Stimulated activated naive CD8-positive, alpha-beta T cell treated with anti-CD3 and anti-CD28 coated beads, Interleukin-15, Interleukin-2, amounts not matched to agents 100 ng/mL and 50 ng/mL, for 24 hours (primary cell): ENCODE measurements at regions not wholly inside any gene's neighbourhood (a gene's known extent, or its start where the extent isn't known, plus 50 kb on each side); places are given as distances from the start of the nearest gene placed in this dataset.

ENCODE experiments used
- H3K27ac Mint-ChIP-seq: one replicate; pipeline ENCODE4 v1.8.0; 2021; ENCODE audit warnings: mild to moderate bottlenecking, mixed read lengths
- H3K27me3 Mint-ChIP-seq: one replicate; pipeline ENCODE4 v1.8.0; 2021; ENCODE audit warnings: mixed read lengths
- H3K36me3 Mint-ChIP-seq: one replicate; pipeline ENCODE4 v1.8.0; 2021; ENCODE audit warnings: low read depth, mixed read lengths
- H3K4me1 Mint-ChIP-seq: one replicate; pipeline ENCODE4 v1.8.0; 2021; ENCODE audit warnings: low read depth, mixed read lengths
- H3K4me3 Mint-ChIP-seq: one replicate; pipeline ENCODE4 v1.8.0; 2021; ENCODE audit warnings: mild to moderate bottlenecking, mixed read lengths
- H3K9me3 Mint-ChIP-seq: one replicate; pipeline ENCODE4 v1.8.0; 2021; ENCODE audit warnings: mixed read lengths

GRCh38 chr10:93193906-93194305 is 120.2 kb downstream of the CYP26A1 start:
- H3K36me3 Mint-ChIP-seq = no peaks in the 10 kb centered on the region
- H3K27ac Mint-ChIP-seq = no peak overlapping the region
- peaks cover 32% of the 10 kb centered on the region for H3K27me3 Mint-ChIP-seq
- no peak overlapping the region for H3K4me3 Mint-ChIP-seq
- H3K9me3 Mint-ChIP-seq = no peaks in the 10 kb centered on the region
- H3K4me1 Mint-ChIP-seq = peaks cover 6% of the 10 kb centered on the region

- peaks cover 12% of the 10 kb centered on the region for H3K4me1 Mint-ChIP-seq
- H3K27ac Mint-ChIP-seq = no peak overlapping the region
- H3K27me3 Mint-ChIP-seq = peaks cover 21% of the 10 kb centered on the region
- H3K36me3 Mint-ChIP-seq = no peaks in the 10 kb centered on the region
- no peak overlapping the region for H3K4me3 Mint-ChIP-seq
- H3K9me3 Mint-ChIP-seq = no peaks in the 10 kb centered on the region
These were observed 124.9 kb downstream of the CYP26A1 start for GRCh38 chr10:93198401-93199131.

GRCh38 chr10:93199191-93199751 is 125.6 kb downstream of the CYP26A1 start:
- Mint-ChIP-seq H3K36me3 (no peaks in the 10 kb centered on the region), H3K4me3 (peak overlapping the region; percentile 28), H3K27me3 (peaks cover 14% of the 10 kb centered on the region), H3K9me3 (no peaks in the 10 kb centered on the region), H3K4me1 (peaks cover 12% of the 10 kb centered on the region), H3K27ac (no peak overlapping the region)

GRCh38 chr10:93204494-93205485 is 131.1 kb downstream of the CYP26A1 start:
- H3K27me3 Mint-ChIP-seq = no peaks in the 10 kb centered on the region
- H3K27ac Mint-ChIP-seq = no peak overlapping the region
- no peaks in the 10 kb centered on the region for H3K4me1 Mint-ChIP-seq
- H3K9me3 Mint-ChIP-seq = no peaks in the 10 kb centered on the region
- no peak overlapping the region for H3K4me3 Mint-ChIP-seq
- H3K36me3 Mint-ChIP-seq = no peaks in the 10 kb centered on the region

- Mint-ChIP-seq H3K27me3 (no peaks in the 10 kb centered on the region), H3K4me3 (no peak overlapping the region), H3K4me1 (no peaks in the 10 kb centered on the region), H3K9me3 (no peaks in the 10 kb centered on the region), H3K36me3 (no peaks in the 10 kb centered on the region), H3K27ac (no peak overlapping the region)
These were observed 133.0 kb downstream of the CYP26A1 start for GRCh38 chr10:93206652-93207051.

GRCh38 chr10:93208717-93209464 is 135.2 kb downstream of the CYP26A1 start:
- H3K4me1 Mint-ChIP-seq = no peaks in the 10 kb centered on the region
- H3K27me3 Mint-ChIP-seq = no peaks in the 10 kb centered on the region
- H3K36me3 Mint-ChIP-seq = no peaks in the 10 kb centered on the region
- no peaks in the 10 kb centered on the region for H3K9me3 Mint-ChIP-seq
- no peak overlapping the region for H3K4me3 Mint-ChIP-seq
- no peak overlapping the region for H3K27ac Mint-ChIP-seq

GRCh38 chr10:93211991-93212390 is 138.3 kb downstream of the CYP26A1 start:
- no peaks in the 10 kb centered on the region for H3K27me3 Mint-ChIP-seq
- no peaks in the 10 kb centered on the region for H3K9me3 Mint-ChIP-seq
- no peak overlapping the region for H3K27ac Mint-ChIP-seq

GRCh38 chr10:93215312-93215711 is 141.6 kb downstream of the CYP26A1 start:
- Mint-ChIP-seq H3K4me3 (no peak overlapping the region), H3K4me1 (no peaks in the 10 kb centered on the region), H3K27me3 (no peaks in the 10 kb centered on the region), H3K9me3 (no peaks in the 10 kb centered on the region), H3K27ac (no peak overlapping the region), H3K36me3 (no peaks in the 10 kb centered on the region)

More at GRCh38 chr10:93211991-93212390, 138.3 kb downstream of the CYP26A1 start:
- no peaks in the 10 kb centered on the region for H3K36me3 Mint-ChIP-seq
- no peaks in the 10 kb centered on the region for H3K4me1 Mint-ChIP-seq
- no peak overlapping the region for H3K4me3 Mint-ChIP-seq

GRCh38 chr10:93216341-93216985 is 142.8 kb downstream of the CYP26A1 start:
- Mint-ChIP-seq H3K27ac (no peak overlapping the region), H3K9me3 (no peaks in the 10 kb centered on the region), H3K36me3 (no peaks in the 10 kb centered on the region), H3K27me3 (no peaks in the 10 kb centered on the region), H3K4me3 (no peak overlapping the region), H3K4me1 (no peaks in the 10 kb centered on the region)

- H3K36me3 Mint-ChIP-seq = no peaks in the 10 kb centered on the region
These were observed 144.7 kb downstream of the CYP26A1 start for GRCh38 chr10:93218386-93218785.

GRCh38 chr10:93219347-93219746 is 145.7 kb downstream of the CYP26A1 start:
- no peaks in the 10 kb centered on the region for H3K36me3 Mint-ChIP-seq
- H3K9me3 Mint-ChIP-seq = no peaks in the 10 kb centered on the region
- H3K27me3 Mint-ChIP-seq = no peaks in the 10 kb centered on the region
- no peak overlapping the region for H3K4me3 Mint-ChIP-seq
- H3K27ac Mint-ChIP-seq = no peak overlapping the region
- no peaks in the 10 kb centered on the region for H3K4me1 Mint-ChIP-seq

More at GRCh38 chr10:93218386-93218785, 144.7 kb downstream of the CYP26A1 start:
- H3K27ac Mint-ChIP-seq = no peak overlapping the region
- H3K27me3 Mint-ChIP-seq = no peaks in the 10 kb centered on the region
- no peaks in the 10 kb centered on the region for H3K9me3 Mint-ChIP-seq
- H3K4me3 Mint-ChIP-seq = no peak overlapping the region
- H3K4me1 Mint-ChIP-seq = no peaks in the 10 kb centered on the region

- H3K27ac Mint-ChIP-seq = no peak overlapping the region
- H3K36me3 Mint-ChIP-seq = no peaks in the 10 kb centered on the region
- no peaks in the 10 kb centered on the region for H3K27me3 Mint-ChIP-seq
- H3K4me1 Mint-ChIP-seq = no peaks in the 10 kb centered on the region
- no peak overlapping the region for H3K4me3 Mint-ChIP-seq
- H3K9me3 Mint-ChIP-seq = no peaks in the 10 kb centered on the region
These were observed 146.8 kb downstream of the CYP26A1 start for GRCh38 chr10:93220296-93221170.

- Mint-ChIP-seq H3K4me3 (no peak overlapping the region), H3K4me1 (no peaks in the 10 kb centered on the region), H3K36me3 (no peaks in the 10 kb centered on the region), H3K9me3 (no peaks in the 10 kb centered on the region), H3K27ac (no peak overlapping the region), H3K27me3 (no peaks in the 10 kb centered on the region)
These were observed 147.4 kb downstream of the CYP26A1 start for GRCh38 chr10:93221171-93221496.
